ENCODE measurements at regions not wholly inside any gene's neighbourhood (a gene's known extent, or its start where the extent isn't known, plus 50 kb on each side); places are given as distances from the start of the nearest gene placed in this dataset.
"Not testable (repeated sequence)": the region's sequence is repeated elsewhere in the genome, so short reads cannot be mapped to it uniquely, and the experiment has no call there.

GRCh38 chr9:89943728-89944127 is 338.9 kb downstream of the GADD45G start:
- DNase-seq (ENCODE audit: low read depth in 4 of 4, low spot score in 2 of 4), result no peak

- no peak for DNase-seq (ENCODE audit: low read depth in 4 of 4, low spot score in 2 of 4)
Observed at GRCh38 chr9:89945133-89945532, 340.3 kb downstream of the GADD45G start.

GRCh38 chr9:89946741-89947140 is 341.9 kb downstream of the GADD45G start:
- no peak for DNase-seq (ENCODE audit: low read depth in 4 of 4, low spot score in 2 of 4)

- no peak for DNase-seq (ENCODE audit: low read depth in 4 of 4, low spot score in 2 of 4)
Observed at GRCh38 chr9:89949111-89949510, 344.3 kb downstream of the GADD45G start.

GRCh38 chr9:89951675-89952074 is 346.9 kb downstream of the GADD45G start:
- DNase-seq (ENCODE audit: low read depth in 4 of 4, low spot score in 2 of 4), result peak in 1 of 4 donors; percentile 34

GRCh38 chr9:89952401-89952800 is 347.6 kb downstream of the GADD45G start:
- no peak for DNase-seq (ENCODE audit: low read depth in 4 of 4, low spot score in 2 of 4)

- DNase-seq (ENCODE audit: low read depth in 4 of 4, low spot score in 2 of 4), result not testable (repeated sequence)
Observed at GRCh38 chr9:89953263-89953662, 348.5 kb downstream of the GADD45G start.

GRCh38 chr9:89953824-89954615 is 349.2 kb downstream of the GADD45G start:
- no peak for DNase-seq (ENCODE audit: low read depth in 4 of 4, low spot score in 2 of 4)

GRCh38 chr9:89955144-89955543 is 350.3 kb downstream of the GADD45G start:
- no peak for DNase-seq (ENCODE audit: low read depth in 4 of 4, low spot score in 2 of 4)

- no peak for DNase-seq (ENCODE audit: low read depth in 4 of 4, low spot score in 2 of 4)
Observed at GRCh38 chr9:89955626-89956025, 350.8 kb downstream of the GADD45G start.

- DNase-seq (ENCODE audit: low read depth in 4 of 4, low spot score in 2 of 4), result no peak
Observed at GRCh38 chr9:89956331-89956730, 351.5 kb downstream of the GADD45G start.

GRCh38 chr9:89956907-89957306 is 352.1 kb downstream of the GADD45G start:
- no peak for DNase-seq (ENCODE audit: low read depth in 4 of 4, low spot score in 2 of 4)

- no peak for DNase-seq (ENCODE audit: low read depth in 4 of 4, low spot score in 2 of 4)
Observed at GRCh38 chr9:89958086-89958485, 353.3 kb downstream of the GADD45G start.

GRCh38 chr9:89961616-89962341 is 357.0 kb downstream of the GADD45G start:
- no peak for DNase-seq (ENCODE audit: low read depth in 4 of 4, low spot score in 2 of 4)

- no peak for DNase-seq (ENCODE audit: low read depth in 4 of 4, low spot score in 2 of 4)
Observed at GRCh38 chr9:89963280-89963679, 358.5 kb downstream of the GADD45G start.

- no peak for DNase-seq (ENCODE audit: low read depth in 4 of 4, low spot score in 2 of 4)
Observed at GRCh38 chr9:89967527-89967926, 362.7 kb downstream of the GADD45G start.

- no peak for DNase-seq (ENCODE audit: low read depth in 4 of 4, low spot score in 2 of 4)
Observed at GRCh38 chr9:89969156-89969675, 364.4 kb downstream of the GADD45G start.

- DNase-seq (ENCODE audit: low read depth in 4 of 4, low spot score in 2 of 4), result no peak
Observed at GRCh38 chr9:89969881-89970639, 365.2 kb downstream of the GADD45G start.

GRCh38 chr9:89970701-89971100 is 365.9 kb downstream of the GADD45G start:
- no peak for DNase-seq (ENCODE audit: low read depth in 4 of 4, low spot score in 2 of 4)

- DNase-seq (ENCODE audit: low read depth in 4 of 4, low spot score in 2 of 4), result no peak
Observed at GRCh38 chr9:89972535-89972934, 367.7 kb downstream of the GADD45G start.

GRCh38 chr9:89974582-89974981 is 369.8 kb downstream of the GADD45G start:
- DNase-seq (ENCODE audit: low read depth in 4 of 4, low spot score in 2 of 4), result no peak
